ENCODE measurements at regions not wholly inside any gene's neighbourhood (a gene's known extent, or its start where the extent isn't known, plus 50 kb on each side); places are given as distances from the start of the nearest gene placed in this dataset.

DNA sequence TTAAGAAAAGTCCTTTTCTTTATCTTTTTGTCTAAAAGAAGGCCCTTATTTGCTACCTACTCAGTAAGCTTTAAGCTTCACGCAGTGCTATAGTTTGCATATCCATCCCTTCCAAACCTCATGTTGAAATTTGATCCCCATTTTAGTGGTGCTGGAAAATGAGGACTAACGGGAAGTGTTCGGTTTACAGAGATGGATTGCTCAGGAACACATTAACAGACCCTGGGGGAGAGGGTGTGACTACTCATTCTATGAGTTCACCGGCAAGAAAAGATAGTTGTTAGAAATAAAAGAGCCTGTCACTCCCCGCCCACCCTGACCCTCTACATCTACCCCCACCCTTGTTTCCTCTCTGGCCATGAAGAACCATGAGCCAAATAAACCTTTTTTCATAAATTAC, 546.2 kb downstream of the MEI4 start:
- H3K36me3 Mint-ChIP-seq (ENCODE audit: low read depth) = no peaks in the 10 kb centered on the region
- ATAC-seq (no peak), DNase-seq (ENCODE audit: low spot score) (no peak)
- Histone ChIP-seq H3K4me1 (ENCODE audit: insufficient read depth) (no peaks in the 10 kb centered on the region), H2AFZ (no peak overlapping the region), H3K4me3 (no peak overlapping the region), H3K9me2 (ENCODE audit: insufficient read depth) (no peaks in the 10 kb centered on the region), H3F3A (replicated peaks; ENCODE audit: low read depth) (no peaks in the 10 kb centered on the region), H3K27ac (ENCODE audit: low read depth) (no peak overlapping the region), H3K4me2 (no peak overlapping the region), H3K27me3 (ENCODE audit: insufficient read depth) (peaks cover 32% of the 10 kb centered on the region), H3K79me2 (replicated peaks; ENCODE audit: insufficient read depth) (no peaks in the 10 kb centered on the region), H4K20me1 (replicated peaks; ENCODE audit: insufficient read depth) (peaks cover 7% of the 10 kb centered on the region; the same call in 1 of the 2 replicates), H3K36me3 (ENCODE audit: insufficient read depth) (no peaks in the 10 kb centered on the region)
- no peaks in the 10 kb centered on the region for H3K9me3 Mint-ChIP-seq
- no peak overlapping the region for H3K4me3 Mint-ChIP-seq
- no peak overlapping the region for H3K27ac Mint-ChIP-seq
- H3K4me1 Mint-ChIP-seq = no peaks in the 10 kb centered on the region; the same call in 2 of the 3 replicates
- TF ChIP-seq ZNF114 (CRISPR knock-in tag; IDR thresholded peaks at IDR 0.05) (no peak), JUNB (IDR thresholded peaks at IDR 0.05; ENCODE audit: unreplicated experiment) (no peak), EZH2 (IDR thresholded peaks at IDR 0.05; ENCODE audit: low read depth, unreplicated experiment) (no peak), STAT1 (IDR thresholded peaks at IDR 0.05; ENCODE audit: unreplicated experiment) (no peak)
- H3K27me3 Mint-ChIP-seq (ENCODE audit: insufficient read depth, low read depth, poor library complexity) = peaks cover 16% of the 10 kb centered on the region

DNA sequence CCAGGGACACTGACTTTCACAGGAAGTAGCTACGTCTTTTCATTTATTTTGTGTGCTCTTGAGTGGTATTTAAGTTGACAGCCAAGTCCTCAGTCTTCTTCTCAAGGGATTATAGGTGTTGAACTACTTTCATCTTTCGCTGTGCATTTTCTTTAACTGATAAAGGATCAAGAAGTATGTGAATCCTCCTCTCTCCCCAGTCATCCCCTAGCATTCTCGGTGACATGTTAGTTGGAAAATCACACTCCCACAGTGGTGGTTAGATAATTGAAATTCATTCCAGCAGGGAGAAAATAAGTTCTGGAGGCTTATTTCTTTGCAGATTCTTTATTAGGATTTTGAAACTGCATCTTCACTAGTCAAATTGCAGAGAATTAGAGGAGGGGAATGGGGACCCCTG, 569.4 kb downstream of the MEI4 start:
- Mint-ChIP-seq H3K36me3 (ENCODE audit: low read depth) (no peaks in the 10 kb centered on the region), H3K4me3 (no peak overlapping the region), H3K4me1 (no peaks in the 10 kb centered on the region), H3K27me3 (ENCODE audit: insufficient read depth, low read depth, poor library complexity) (peaks cover 1% of the 10 kb centered on the region), H3K9me3 (no peaks in the 10 kb centered on the region), H3K27ac (no peak overlapping the region)
- H3K4me1 ChIP-seq (ENCODE audit: insufficient read depth) = no peaks in the 10 kb centered on the region
- H2AFZ ChIP-seq = 0 out of 2 replicates have a peak overlapping the region, but pooled peaks have one; percentile 16
- no peaks in the 10 kb centered on the region for H3F3A ChIP-seq (replicated peaks; ENCODE audit: low read depth)
- no peak overlapping the region for H3K4me2 ChIP-seq
- no peaks in the 10 kb centered on the region for H3K36me3 ChIP-seq (ENCODE audit: insufficient read depth)
- no peaks in the 10 kb centered on the region for H3K27me3 ChIP-seq (ENCODE audit: insufficient read depth)
- H3K27ac ChIP-seq (ENCODE audit: low read depth) = no peak overlapping the region
- TF ChIP-seq ZNF114 (CRISPR knock-in tag; IDR thresholded peaks at IDR 0.05) = no peak
- TF ChIP-seq STAT1 (IDR thresholded peaks at IDR 0.05; ENCODE audit: unreplicated experiment) = no peak
- no peak for TF ChIP-seq EZH2 (IDR thresholded peaks at IDR 0.05; ENCODE audit: low read depth, unreplicated experiment)
- TF ChIP-seq, protein P1, sequence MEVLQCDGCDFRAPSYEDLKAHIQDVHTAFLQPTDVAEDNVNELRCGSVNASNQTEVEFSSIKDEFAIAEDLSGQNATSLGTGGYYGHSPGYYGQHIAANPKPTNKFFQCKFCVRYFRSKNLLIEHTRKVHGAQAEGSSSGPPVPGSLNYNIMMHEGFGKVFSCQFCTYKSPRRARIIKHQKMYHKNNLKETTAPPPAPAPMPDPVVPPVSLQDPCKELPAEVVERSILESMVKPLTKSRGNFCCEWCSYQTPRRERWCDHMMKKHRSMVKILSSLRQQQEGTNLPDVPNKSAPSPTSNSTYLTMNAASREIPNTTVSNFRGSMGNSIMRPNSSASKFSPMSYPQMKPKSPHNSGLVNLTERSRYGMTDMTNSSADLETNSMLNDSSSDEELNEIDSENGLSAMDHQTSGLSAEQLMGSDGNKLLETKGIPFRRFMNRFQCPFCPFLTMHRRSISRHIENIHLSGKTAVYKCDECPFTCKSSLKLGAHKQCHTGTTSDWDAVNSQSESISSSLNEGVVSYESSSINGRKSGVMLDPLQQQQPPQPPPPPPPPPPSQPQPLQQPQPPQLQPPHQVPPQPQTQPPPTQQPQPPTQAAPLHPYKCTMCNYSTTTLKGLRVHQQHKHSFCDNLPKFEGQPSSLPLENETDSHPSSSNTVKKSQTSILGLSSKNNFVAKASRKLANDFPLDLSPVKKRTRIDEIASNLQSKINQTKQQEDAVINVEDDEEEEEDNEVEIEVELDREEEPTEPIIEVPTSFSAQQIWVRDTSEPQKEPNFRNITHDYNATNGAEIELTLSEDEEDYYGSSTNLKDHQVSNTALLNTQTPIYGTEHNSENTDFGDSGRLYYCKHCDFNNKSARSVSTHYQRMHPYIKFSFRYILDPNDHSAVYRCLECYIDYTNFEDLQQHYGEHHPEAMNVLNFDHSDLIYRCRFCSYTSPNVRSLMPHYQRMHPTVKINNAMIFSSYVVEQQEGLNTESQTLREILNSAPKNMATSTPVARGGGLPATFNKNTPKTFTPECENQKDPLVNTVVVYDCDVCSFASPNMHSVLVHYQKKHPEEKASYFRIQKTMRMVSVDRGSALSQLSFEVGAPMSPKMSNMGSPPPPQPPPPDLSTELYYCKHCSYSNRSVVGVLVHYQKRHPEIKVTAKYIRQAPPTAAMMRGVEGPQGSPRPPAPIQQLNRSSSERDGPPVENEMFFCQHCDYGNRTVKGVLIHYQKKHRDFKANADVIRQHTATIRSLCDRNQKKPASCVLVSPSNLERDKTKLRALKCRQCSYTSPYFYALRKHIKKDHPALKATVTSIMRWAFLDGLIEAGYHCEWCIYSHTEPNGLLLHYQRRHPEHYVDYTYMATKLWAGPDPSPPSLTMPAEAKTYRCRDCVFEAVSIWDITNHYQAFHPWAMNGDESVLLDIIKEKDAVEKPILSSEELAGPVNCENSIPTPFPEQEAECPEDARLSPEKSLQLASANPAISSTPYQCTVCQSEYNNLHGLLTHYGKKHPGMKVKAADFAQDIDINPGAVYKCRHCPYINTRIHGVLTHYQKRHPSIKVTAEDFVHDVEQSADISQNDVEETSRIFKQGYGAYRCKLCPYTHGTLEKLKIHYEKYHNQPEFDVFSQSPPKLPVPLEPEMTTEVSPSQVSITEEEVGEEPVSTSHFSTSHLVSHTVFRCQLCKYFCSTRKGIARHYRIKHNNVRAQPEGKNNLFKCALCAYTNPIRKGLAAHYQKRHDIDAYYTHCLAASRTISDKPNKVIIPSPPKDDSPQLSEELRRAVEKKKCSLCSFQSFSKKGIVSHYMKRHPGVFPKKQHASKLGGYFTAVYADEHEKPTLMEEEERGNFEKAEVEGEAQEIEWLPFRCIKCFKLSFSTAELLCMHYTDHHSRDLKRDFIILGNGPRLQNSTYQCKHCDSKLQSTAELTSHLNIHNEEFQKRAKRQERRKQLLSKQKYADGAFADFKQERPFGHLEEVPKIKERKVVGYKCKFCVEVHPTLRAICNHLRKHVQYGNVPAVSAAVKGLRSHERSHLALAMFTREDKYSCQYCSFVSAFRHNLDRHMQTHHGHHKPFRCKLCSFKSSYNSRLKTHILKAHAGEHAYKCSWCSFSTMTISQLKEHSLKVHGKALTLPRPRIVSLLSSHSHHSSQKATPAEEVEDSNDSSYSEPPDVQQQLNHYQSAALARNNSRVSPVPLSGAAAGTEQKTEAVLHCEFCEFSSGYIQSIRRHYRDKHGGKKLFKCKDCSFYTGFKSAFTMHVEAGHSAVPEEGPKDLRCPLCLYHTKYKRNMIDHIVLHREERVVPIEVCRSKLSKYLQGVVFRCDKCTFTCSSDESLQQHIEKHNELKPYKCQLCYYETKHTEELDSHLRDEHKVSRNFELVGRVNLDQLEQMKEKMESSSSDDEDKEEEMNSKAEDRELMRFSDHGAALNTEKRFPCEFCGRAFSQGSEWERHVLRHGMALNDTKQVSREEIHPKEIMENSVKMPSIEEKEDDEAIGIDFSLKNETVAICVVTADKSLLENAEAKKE (CRISPR knock-in tag; IDR thresholded peaks at IDR 0.05) = no peak
- no peak for TF ChIP-seq EZH2phosphoT487 (IDR thresholded peaks at IDR 0.05; ENCODE audit: unreplicated experiment)
- TF ChIP-seq JUNB (IDR thresholded peaks at IDR 0.05; ENCODE audit: unreplicated experiment) = no peak
- TF ChIP-seq NANOG (IDR thresholded peaks at IDR 0.05; ENCODE audit: borderline replicate concordance) = no peak
- no peak for TF ChIP-seq CREB1 (CRISPR knock-in tag; IDR thresholded peaks at IDR 0.05; ENCODE audit: low read depth)
- H4K20me1 ChIP-seq (replicated peaks; ENCODE audit: insufficient read depth) = no peaks in the 10 kb centered on the region
- no peaks in the 10 kb centered on the region for H3K9me2 ChIP-seq (ENCODE audit: insufficient read depth)
- ATAC-seq (no peak), DNase-seq (ENCODE audit: low spot score) (no peak)
- no peaks in the 10 kb centered on the region for H3K79me2 ChIP-seq (replicated peaks; ENCODE audit: insufficient read depth)
- H3K4me3 ChIP-seq = no peak overlapping the region

All from GM23338 (cell line).